ENCODE measurements at regions not wholly inside any gene's neighbourhood (a gene's known extent, or its start where the extent isn't known, plus 50 kb on each side); places are given as distances from the start of the nearest gene placed in this dataset.

DNA sequence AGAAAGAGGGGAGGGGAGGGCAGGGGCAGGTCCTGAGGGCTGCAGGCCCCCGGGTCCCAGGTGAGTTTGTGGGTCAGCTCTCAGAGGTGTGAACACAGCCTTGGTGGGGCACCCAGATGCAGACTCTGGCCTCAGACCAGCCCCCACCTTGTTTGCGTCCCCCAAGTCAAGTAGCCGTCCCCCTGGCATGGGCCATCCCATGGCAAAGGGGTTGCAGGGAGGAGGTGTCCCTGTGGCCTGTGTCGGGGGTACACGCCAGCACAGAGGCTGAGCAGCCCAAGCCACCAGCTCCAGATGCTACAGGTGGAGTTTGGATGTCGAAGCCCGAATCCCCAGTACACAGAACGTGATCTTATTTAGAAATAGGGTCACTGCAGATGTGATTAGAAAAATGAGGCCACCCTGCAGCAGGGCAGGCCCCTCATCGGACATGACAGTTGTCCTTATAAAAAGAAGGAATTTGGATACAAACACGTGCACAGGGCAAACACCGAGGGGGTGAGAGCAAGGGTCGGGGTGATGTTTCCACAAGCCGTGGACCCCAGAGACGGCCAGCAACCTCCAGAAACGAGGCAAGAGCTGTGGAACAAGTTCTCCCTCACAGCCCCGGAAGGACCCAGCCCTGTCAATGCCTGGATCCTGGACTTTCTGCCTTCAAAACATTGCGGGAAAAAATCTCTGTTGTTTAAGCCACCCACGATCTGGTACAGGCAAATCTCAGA, 141.2 kb upstream of the C14orf180 start:
- intact Hi-C loops (cut with DNase I, micrococcal nuclease): no loop called here
- DNase-seq (no peak), ATAC-seq (no peak)
- Histone ChIP-seq H3K36me3 (ENCODE audit: low read depth) (no peaks in the 10 kb centered on the region), H3K4me1 (ENCODE audit: low read depth) (no peaks in the 10 kb centered on the region), H3K9me3 (no peaks in the 10 kb centered on the region), H3K4me3 (no peak overlapping the region)
- TF ChIP-seq CTCF (IDR thresholded peaks at IDR 0.05): no peak

- H3K36me3 ChIP-seq (ENCODE audit: low read depth): no peaks in the 10 kb centered on the region
- H3K4me1 ChIP-seq (ENCODE audit: low read depth): no peaks in the 10 kb centered on the region
- no peak for DNase-seq
- TF ChIP-seq CTCF (IDR thresholded peaks at IDR 0.05): no peak
- H3K4me3 ChIP-seq: no peak overlapping the region
- no peak for ATAC-seq
- intact Hi-C loops (cut with DNase I, micrococcal nuclease): no loop called here
- no peaks in the 10 kb centered on the region for H3K9me3 ChIP-seq
Measured at GRCh38 chr14:104439625-104440024, 139.9 kb upstream of the C14orf180 start.

GRCh38 chr14:104440297-104440956, 139.1 kb upstream of the C14orf180 start:
- Histone ChIP-seq H3K4me1 (ENCODE audit: low read depth) (no peaks in the 10 kb centered on the region), H3K9me3 (no peaks in the 10 kb centered on the region), H3K36me3 (ENCODE audit: low read depth) (no peaks in the 10 kb centered on the region), H3K4me3 (no peak overlapping the region)
- DNase-seq (no peak), ATAC-seq (no peak)
- intact Hi-C loops (cut with DNase I, micrococcal nuclease): no loop called here
- no peak for TF ChIP-seq CTCF (IDR thresholded peaks at IDR 0.05)

GRCh38 chr14:104441275-104442106, 138.1 kb upstream of the C14orf180 start:
- ATAC-seq (no peak), DNase-seq (no peak)
- Histone ChIP-seq H3K4me3 (no peak overlapping the region), H3K36me3 (ENCODE audit: low read depth) (no peaks in the 10 kb centered on the region), H3K4me1 (ENCODE audit: low read depth) (no peaks in the 10 kb centered on the region), H3K9me3 (no peaks in the 10 kb centered on the region)
- no peak for TF ChIP-seq CTCF (IDR thresholded peaks at IDR 0.05)
- intact Hi-C loops (cut with DNase I, micrococcal nuclease): no loop called here

- TF ChIP-seq CTCF (IDR thresholded peaks at IDR 0.05): no peak
- no peaks in the 10 kb centered on the region for H3K4me1 ChIP-seq (ENCODE audit: low read depth)
- no peaks in the 10 kb centered on the region for H3K36me3 ChIP-seq (ENCODE audit: low read depth)
- H3K4me3 ChIP-seq: no peak overlapping the region
- DNase-seq: no peak
- no peaks in the 10 kb centered on the region for H3K9me3 ChIP-seq
- no peak for ATAC-seq
- intact Hi-C loops (cut with DNase I, micrococcal nuclease): no loop called here
Measured at GRCh38 chr14:104442107-104442551, 137.4 kb upstream of the C14orf180 start.

Measured in mucosa of descending colon (tissue), 3 donors.